GM12865 (cell line): ENCODE measurements at regions not wholly inside any gene's neighbourhood (a gene's known extent, or its start where the extent isn't known, plus 50 kb on each side); places are given as distances from the start of the nearest gene placed in this dataset.

ENCODE experiments used
- DNase-seq: peaks from one replicate; pipeline ENCODE4 v3.0.0; 2010; ENCODE audit warnings: low read depth
- H3K4me3 ChIP-seq: 2 replicates; pipeline ENCODE4 v1.5.1; 2011; ENCODE audit warnings: mild to moderate bottlenecking, low read depth, low read length, control low read depth
- TF ChIP-seq, protein P1 (sequence below): IDR thresholded peaks from 2 replicates; pipeline ENCODE4 v1.5.1; 2011; ENCODE audit warnings: low read length, control low read depth, low read depth, inconsistent platforms; ENCODE audit not compliant: insufficient read depth; ENCODE audit errors: missing control alignments

DNA sequence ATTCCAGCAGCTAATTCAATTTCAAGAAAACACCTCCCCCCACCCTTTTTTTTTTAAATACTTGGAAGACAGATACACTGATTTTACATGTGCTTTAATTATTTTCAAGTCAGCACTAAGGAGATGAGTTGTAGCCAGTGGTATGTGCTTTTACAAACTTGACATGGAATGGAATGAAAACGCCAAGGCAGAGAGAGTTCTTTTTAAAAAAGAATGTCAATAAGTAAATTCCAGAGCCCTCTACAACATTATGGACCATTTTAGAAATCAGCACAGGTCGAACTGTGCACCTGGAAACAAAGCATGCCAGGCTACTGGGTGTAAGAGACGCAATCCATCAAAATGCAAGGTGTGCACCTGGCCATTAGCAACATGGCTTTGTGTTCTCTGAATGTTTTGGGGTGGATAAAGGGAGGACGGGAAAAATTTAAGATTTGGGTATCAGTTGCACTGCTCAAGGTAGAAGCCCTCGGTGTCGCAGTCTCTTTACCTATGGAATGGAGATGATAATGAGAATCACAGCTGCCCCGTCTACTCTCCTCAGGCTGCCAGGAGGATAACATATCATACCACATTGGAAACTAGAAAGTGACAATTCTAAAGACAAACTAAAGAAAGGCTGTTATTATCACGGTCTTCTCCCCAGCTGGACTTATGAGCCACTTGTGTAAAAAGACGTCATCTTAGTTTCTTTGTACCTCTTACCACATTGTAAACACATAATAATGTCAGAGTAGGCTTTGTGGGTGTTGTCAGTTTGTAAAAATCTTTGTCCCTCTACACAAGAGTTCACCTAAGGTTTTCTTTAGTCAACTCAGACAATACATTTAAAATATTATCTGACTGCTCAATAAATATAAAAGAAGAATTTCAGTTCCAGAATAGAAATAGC is 107.4 kb upstream of the PRICKLE2 start:
- no peak for DNase-seq
- TF ChIP-seq, protein P1, sequence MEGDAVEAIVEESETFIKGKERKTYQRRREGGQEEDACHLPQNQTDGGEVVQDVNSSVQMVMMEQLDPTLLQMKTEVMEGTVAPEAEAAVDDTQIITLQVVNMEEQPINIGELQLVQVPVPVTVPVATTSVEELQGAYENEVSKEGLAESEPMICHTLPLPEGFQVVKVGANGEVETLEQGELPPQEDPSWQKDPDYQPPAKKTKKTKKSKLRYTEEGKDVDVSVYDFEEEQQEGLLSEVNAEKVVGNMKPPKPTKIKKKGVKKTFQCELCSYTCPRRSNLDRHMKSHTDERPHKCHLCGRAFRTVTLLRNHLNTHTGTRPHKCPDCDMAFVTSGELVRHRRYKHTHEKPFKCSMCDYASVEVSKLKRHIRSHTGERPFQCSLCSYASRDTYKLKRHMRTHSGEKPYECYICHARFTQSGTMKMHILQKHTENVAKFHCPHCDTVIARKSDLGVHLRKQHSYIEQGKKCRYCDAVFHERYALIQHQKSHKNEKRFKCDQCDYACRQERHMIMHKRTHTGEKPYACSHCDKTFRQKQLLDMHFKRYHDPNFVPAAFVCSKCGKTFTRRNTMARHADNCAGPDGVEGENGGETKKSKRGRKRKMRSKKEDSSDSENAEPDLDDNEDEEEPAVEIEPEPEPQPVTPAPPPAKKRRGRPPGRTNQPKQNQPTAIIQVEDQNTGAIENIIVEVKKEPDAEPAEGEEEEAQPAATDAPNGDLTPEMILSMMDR: no peak
- H3K4me3 ChIP-seq: no peak overlapping the region

DNA sequence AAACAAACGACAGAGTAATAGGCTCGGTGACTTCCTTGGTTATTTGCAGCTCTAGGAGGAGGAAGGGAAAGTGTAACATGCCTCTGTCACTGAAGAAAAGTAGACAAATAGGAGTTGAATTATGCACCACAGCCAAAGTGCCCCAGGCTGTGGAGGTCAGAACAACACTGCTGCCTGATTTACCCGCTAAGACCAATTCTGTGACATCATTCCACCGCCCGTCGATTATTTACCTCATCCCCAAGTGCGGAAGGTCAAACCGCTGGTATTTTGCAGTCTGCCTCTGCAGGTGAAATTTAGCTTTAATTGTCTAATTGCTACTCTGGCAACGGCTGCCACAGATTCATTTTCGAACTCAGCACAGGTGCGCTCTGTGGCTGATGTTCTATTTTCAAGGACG is 106.3 kb upstream of the PRICKLE2 start:
- DNase-seq: no peak
- TF ChIP-seq, protein P1: no peak
- no peak overlapping the region for H3K4me3 ChIP-seq

DNA sequence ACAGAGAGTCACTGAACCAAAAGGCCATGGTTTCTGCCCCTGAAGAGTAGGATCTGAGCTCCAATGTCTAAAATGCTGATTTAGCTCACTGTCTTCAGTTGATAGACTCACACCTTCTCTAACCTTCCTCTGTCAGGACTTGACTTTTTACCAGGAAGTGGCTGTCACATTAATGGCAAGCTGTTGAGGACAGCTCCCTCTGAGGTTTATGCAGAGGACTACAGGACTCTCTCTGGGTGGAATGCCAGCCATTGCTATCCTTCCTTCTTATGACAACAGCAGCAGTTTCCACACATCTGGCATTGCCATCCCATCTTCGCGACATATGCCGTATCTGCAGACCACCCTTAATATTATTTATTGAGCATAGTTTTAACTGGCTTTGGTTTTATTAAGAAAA is 103.8 kb upstream of the PRICKLE2 start:
- no peak for DNase-seq
- no peak overlapping the region for H3K4me3 ChIP-seq
- TF ChIP-seq, protein P1: no peak

DNA sequence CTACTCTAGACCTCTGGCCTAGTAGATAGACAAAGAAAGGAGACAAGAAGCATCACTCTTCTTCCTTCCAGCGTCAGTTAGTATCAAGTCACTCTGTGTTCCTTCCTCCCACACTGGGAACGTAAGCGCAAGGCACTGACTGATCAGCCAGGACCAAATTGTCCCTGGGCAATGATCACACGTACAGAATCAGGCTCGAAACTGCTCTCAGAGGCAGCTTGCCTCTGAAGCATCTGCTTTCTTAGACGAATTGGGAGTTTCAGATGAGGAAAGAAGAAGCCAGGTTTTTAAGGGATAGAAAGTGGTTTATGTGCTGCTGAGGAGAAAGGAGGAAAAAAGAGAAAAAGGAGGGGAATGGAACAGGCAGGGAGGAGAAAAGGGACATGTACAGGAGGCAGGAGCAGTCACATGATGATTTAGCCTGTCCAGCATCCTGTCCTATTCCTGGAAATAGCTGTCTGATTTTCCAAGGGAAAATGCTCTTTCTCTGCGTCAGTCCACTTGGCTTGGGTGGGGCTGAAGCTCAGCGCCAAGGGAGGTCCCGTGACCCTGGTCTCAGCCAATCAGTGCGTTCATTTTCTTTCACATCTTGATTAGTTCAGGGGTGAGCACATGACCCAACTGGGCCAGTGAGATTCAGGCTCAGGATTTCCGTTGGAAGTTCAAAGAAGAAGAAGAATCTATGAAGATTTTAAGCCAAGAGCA is 102.0 kb upstream of the PRICKLE2 start:
- no peak overlapping the region for H3K4me3 ChIP-seq
- DNase-seq: no peak
- TF ChIP-seq, protein P1: no peak

DNA sequence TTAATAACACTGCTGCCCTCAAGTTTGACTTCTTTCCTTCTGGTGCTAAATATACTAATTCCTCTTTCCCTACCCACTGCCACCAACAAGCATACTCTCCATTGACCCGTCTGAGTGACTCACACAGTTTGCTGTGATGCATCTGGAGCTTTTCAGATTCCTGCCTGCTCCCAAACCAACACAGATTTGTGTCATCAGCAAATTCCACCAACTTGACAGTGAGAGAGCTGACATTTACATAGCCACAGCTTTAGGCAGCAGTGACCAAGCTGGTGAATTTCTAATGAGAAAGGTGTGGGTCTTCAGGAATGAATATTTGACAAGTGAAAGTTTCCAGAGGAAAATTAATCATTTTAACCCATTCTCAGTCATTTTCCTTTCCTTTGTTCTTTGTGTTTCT is 96.5 kb upstream of the PRICKLE2 start:
- no peak overlapping the region for H3K4me3 ChIP-seq
- TF ChIP-seq, protein P1: no peak
- no peak for DNase-seq

DNA sequence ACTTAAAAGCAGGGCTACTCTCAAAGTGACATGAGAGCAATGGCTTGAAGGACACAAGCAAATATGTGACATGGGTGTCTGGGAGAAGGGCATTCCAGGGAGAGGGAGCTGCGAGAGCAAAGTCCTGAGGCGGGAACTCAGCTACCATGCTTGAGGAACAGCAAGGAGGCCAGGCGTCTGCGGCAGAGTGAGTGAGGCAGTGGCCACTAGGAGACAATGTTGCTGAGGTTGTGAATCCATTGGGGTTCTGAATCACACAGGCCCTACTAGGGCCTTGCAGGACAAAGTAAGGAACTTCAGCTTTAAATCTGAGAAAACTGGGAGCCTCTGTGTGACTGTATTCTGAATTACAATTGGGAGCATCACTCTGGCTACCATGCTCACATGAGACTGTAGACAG is 94.1 kb upstream of the PRICKLE2 start:
- no peak overlapping the region for H3K4me3 ChIP-seq
- TF ChIP-seq, protein P1: no peak
- no peak for DNase-seq
